ENCODE measurements at regions not wholly inside any gene's neighbourhood (a gene's known extent, or its start where the extent isn't known, plus 50 kb on each side); places are given as distances from the start of the nearest gene placed in this dataset.
"Not testable (repeated sequence)": the region's sequence is repeated elsewhere in the genome, so short reads cannot be mapped to it uniquely, and the experiment has no call there.

DNA sequence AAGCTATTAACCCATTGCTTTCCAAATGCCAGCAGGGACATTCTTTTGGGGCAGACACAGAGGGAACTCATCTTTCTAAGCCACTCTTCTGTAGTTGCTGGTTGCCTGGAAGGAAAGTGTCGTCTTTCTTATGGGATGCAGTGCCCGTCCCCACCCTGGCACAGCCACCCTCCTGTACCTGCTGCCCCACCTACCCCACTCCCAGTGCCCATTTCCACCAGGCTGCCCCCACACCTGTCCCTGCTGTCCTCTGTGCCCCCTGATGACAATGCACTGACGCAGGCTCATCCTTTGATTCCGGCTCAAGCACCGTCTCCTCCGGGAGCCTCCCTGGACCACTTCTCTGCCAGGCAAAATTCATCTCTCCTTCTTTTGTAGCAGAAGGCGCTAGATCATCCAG is 190.4 kb upstream of the CDH5 start:
- no peak for DNase-seq (ENCODE audit: low read depth)

DNA sequence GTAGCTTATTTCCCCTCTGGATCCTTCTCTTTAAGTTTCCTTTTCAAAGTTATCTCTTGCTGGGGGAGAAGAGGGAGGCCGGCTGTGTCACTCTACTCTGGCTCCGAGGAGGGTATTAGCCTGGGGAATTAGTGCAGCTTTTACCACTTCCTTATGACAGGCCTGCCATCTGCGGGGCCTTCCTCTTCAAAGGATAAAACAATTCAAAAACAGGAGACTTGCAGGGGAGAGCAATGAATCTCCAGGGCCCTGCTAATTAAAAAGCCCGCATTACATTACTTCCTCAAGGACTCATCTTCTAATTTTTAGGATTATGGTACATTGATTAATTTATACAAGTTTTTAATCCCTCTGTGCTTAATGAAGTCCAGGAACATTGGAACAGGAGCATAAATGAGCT is 190.9 kb upstream of the CDH5 start:
- no peak for DNase-seq (ENCODE audit: low read depth)

- no peak for DNase-seq (ENCODE audit: low read depth)
These were observed 191.4 kb upstream of the CDH5 start for GRCh38 chr16:66175058-66175457.

GRCh38 chr16:66173796-66174195 is 192.7 kb upstream of the CDH5 start:
- DNase-seq (ENCODE audit: low read depth): not testable (repeated sequence)

DNA sequence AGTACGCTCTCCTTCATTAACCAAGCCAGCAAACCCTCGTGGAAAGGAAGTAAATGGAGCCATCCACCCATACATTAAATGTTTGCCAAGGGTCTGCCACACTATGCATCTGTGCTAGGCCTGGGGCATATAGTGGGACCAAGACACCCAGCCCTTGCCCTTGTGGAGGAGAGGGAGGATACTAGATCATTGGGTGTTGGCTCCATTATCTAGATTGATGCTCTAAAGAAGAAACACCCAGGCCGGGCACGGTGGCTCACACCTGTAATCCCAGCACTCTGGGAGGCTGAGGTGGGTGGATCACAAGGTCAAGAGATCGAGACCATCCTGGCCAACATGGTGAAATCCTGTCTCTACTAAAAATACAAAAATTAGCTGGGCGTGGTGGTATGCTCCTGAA is 193.3 kb upstream of the CDH5 start:
- DNase-seq (ENCODE audit: low read depth): not testable (repeated sequence)

GRCh38 chr16:66172463-66172862 is 194.0 kb upstream of the CDH5 start:
- DNase-seq (ENCODE audit: low read depth): no peak

- no peak for DNase-seq (ENCODE audit: low read depth)
These were observed 194.9 kb upstream of the CDH5 start for GRCh38 chr16:66171578-66171977.

DNA sequence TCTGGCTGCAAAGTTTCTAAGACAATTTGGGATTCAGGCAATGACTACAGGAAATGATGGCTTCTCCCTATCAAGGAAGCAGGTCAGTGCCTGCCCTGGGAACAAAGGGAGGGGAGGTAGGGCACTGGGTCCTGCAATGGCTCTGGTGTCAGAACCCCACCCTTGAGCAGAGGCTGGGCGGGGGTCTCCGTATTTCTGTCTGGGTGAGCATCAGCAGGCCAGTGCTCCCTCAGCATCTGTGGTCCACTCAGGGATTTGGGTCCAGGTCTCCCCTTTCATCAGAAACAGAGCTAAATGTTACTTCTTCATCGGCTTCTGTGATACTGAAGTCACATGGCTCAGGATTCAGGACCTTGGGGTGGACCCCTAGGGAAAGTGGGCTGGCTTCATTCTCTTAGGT is 195.5 kb upstream of the CDH5 start:
- DNase-seq (ENCODE audit: low read depth): no peak

GRCh38 chr16:66169817-66170216 is 196.7 kb upstream of the CDH5 start:
- no peak for DNase-seq (ENCODE audit: low read depth)

DNA sequence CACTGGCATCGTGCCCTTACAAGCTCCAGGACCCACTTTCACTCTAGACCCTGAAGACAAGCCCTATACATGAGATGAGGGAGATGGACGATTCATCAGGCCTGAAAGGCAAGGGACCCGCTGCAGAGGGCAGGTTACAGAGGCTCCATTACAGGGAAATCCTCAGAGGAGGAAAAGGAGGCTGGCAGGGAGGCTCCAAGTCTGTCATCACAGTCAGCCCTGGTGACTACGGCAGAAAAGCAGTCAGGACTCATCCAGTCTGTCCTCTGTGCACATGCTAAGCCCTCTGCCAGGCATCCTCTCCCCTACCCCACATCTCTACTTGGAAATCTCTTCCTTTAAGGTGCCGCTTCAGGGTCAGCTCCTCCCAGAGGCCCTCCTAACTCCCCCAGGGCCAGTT is 197.7 kb upstream of the CDH5 start:
- no peak for DNase-seq (ENCODE audit: low read depth)

- DNase-seq (ENCODE audit: low read depth): no peak
These were observed 198.8 kb upstream of the CDH5 start for GRCh38 chr16:66167564-66168291.

GRCh38 chr16:66166490-66166889 is 200.0 kb upstream of the CDH5 start:
- no peak for DNase-seq (ENCODE audit: low read depth)

- no peak for DNase-seq (ENCODE audit: low read depth)
These were observed 200.6 kb upstream of the CDH5 start for GRCh38 chr16:66165879-66166278.

DNA sequence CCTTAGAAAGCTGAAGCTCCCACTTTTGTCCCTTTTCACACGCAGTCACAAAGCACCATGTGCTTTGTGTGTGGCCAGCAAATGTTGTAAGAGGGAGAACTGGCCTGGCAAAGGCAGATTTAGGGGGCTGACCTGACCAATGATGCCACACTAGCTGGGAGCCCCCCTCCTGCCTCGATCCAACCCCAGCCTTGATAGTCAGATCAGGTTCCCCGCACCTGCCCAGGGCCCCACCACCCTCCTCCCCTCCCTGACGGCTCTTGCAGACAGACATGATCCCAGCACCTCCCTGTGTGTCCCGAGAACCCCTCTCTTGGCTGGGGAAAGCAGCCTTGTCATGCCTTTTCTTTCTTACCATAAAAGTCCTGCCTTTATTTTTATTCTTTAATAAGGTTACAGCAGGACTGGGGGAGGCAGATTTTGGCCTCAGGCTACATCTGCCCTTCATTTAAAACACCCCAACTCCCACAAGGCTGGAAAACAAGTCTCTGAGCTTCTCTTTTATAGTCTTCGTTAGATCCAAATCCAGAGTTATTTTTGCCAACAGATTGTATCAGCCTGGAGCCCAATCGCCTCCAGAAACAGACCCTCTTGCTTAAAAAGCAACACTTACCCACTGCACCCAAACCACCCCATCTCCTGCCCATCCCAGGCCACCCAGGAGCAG is 201.8 kb upstream of the CDH5 start:
- DNase-seq (ENCODE audit: low read depth): no peak

- DNase-seq (ENCODE audit: low read depth): no peak
These were observed 203.7 kb upstream of the CDH5 start for GRCh38 chr16:66162821-66163220.

DNA sequence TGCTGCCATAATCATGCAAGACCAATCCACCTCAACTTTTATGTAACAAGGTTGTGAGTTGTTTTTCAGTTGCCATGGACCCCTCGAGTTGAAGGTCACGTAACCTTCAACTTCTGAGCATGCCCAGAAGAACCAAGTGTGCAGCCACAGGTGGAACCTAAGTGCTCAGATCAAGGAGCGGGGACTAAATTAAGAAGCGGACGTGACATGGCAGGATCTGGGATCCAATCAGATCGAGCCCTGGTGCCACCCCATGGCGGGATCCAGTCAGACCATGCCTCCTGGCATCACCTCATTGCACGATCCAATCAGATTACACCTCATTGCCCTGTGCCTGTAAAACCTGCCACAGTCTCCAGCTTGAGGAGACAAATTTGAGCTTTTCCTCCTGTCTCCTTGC is 204.5 kb upstream of the CDH5 start:
- DNase-seq (ENCODE audit: low read depth): no peak

- DNase-seq (ENCODE audit: low read depth): no peak
These were observed 205.2 kb upstream of the CDH5 start for GRCh38 chr16:66161269-66161668.

DNA sequence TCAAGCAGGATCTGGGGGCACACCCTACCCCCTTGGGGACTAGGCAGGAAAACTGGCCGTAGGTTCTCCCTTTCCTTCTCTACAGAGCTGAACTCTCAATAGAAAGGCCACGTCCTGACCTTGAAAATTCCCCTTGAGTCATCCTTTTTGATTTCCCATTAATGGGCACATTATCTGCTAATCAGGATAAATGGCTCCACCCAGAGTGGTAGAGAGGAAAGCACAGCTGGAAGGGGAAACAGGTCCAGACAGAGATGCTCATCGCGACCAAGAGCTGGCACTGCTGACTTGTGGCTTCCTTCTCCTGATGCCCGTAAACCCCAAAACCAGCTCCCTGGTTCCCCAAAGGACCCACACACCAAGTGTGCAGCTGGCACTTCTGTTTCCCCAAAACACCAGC is 206.5 kb upstream of the CDH5 start:
- no peak for DNase-seq (ENCODE audit: low read depth)

DNA sequence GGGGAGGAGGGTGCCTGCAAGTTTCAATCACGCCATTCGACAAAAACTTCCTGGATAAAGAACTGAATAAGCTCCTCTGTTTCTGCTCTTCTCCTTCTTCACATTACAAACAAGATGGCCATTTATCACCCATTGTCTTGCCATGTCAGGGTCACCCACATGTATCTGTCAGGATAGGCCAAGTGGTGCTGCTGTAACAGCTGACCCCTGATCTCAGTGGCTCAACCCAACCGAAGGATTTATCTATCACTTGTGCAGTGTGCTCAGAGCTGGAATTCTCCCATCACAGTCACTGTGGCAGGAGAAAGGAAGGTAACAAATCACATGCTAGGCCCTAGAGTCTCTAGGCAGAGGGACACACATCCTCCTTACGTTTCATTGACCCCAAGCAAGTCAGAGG is 210.0 kb upstream of the CDH5 start:
- DNase-seq (ENCODE audit: low read depth): no peak

GRCh38 chr16:66155933-66156332 is 210.6 kb upstream of the CDH5 start:
- no peak for DNase-seq (ENCODE audit: low read depth)

- DNase-seq (ENCODE audit: low read depth): peak; percentile 81
These were observed 211.7 kb upstream of the CDH5 start for GRCh38 chr16:66154801-66155200.

GRCh38 chr16:66152823-66153393 is 213.6 kb upstream of the CDH5 start:
- peak; percentile 19 for DNase-seq (ENCODE audit: low read depth)

GRCh38 chr16:66152181-66152580 is 214.3 kb upstream of the CDH5 start:
- no peak for DNase-seq (ENCODE audit: low read depth)

Data from myocyte (in vitro differentiated cells).